ENCODE measurements at regions not wholly inside any gene's neighbourhood (a gene's known extent, or its start where the extent isn't known, plus 50 kb on each side); places are given as distances from the start of the nearest gene placed in this dataset.
"Not testable (repeated sequence)": the region's sequence is repeated elsewhere in the genome, so short reads cannot be mapped to it uniquely, and the experiment has no call there.

DNA sequence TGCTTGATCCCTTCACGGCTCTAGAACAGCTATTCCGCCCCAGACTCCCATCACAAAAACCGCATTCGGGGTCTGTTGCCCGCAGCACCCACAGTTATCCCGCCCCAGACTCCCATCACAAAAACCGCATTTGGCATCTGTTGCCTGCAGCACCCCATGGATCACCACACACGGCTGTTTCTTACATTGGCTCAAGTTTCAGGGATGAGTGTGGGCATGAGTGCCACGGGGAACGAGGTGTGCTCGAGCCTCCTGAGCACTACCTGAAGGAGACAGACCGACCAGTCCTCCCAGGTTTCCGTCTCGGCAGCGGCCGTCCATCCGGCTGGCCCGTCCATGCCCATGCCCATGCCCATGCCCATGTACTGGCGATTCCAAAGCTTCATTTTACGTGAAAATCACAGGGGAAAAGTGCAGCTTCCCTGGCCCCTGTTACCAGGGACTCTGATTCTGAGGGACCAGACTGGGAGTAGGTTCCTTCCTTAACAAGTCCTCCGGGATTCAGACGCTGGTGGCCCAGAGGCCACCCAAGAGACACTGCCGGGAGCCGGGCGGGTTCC lies 66.4 kb upstream of the INSIG1 start:
- Histone ChIP-seq H3K36me3 (ENCODE audit: control insufficient read depth in 2 of 2, insufficient read depth in 2 of 2, low read length in 2 of 2) (no peaks in the 10 kb centered on the region), H3K27ac (ENCODE audit: low read length) (no peak overlapping the region), H3K27me3 (ENCODE audit: control insufficient read depth in 1 of 2, insufficient read depth in 2 of 2, low read length in 2 of 2) (no peaks in the 10 kb centered on the region), H3K4me1 (ENCODE audit: control insufficient read depth, insufficient read depth, low read length) (no peaks in the 10 kb centered on the region), H3K9ac (ENCODE audit: low read length in 2 of 2) (no peak overlapping the region), H3K4me3 (ENCODE audit: low read length in 2 of 2) (no peak overlapping the region), H3K9me3 (ENCODE audit: control insufficient read depth in 2 of 2, low read length in 2 of 2) (no peaks in the 10 kb centered on the region)

DNA sequence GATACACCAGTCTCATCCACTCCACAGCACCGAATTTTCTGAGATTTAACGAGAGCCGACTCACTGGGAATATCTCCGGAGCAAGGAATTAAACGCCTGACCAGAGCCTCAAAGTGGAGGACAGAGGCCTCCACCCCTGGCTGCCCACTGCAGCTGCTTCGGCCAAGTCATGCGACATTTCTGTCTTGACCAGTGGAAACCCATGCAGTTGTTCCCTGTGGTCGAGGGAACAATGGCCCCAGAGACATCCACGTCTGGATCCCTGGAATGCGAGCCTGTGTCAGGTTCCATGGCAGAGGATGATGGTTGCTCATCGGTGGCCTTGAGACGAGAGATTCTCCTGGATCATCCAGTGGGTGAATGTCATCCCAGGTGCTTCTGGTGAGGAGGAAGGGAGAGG lies 65.7 kb upstream of the INSIG1 start:
- H3K27ac ChIP-seq (ENCODE audit: low read length): no peak overlapping the region

DNA sequence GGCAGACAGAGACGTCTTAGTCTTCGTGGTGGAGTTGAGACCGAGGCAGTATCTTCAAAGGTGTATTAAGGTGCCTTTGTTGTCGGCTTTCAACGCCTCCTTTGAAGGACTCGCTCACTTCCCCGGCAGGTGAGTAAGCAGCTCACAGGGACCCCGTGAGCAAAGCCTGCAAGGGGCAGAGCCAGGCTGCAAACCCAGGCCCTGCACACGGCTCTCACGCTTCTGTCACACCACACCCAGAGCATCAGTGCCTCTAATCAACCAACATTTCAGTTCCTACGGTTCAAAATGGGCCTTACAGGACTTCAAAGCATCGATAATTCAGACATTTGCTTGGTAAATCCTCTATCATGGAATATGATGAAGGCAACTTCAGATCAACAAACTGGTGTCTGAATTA lies 64.8 kb upstream of the INSIG1 start:
- Histone ChIP-seq H3K9me3 (ENCODE audit: control insufficient read depth in 2 of 2, low read length in 2 of 2) (no peaks in the 10 kb centered on the region), H3K4me1 (ENCODE audit: control insufficient read depth, insufficient read depth, low read length) (no peaks in the 10 kb centered on the region), H3K27me3 (ENCODE audit: control insufficient read depth in 1 of 2, insufficient read depth in 2 of 2, low read length in 2 of 2) (no peaks in the 10 kb centered on the region), H3K4me3 (ENCODE audit: low read length in 2 of 2) (no peak overlapping the region), H3K36me3 (ENCODE audit: control insufficient read depth in 2 of 2, insufficient read depth in 2 of 2, low read length in 2 of 2) (no peaks in the 10 kb centered on the region), H3K27ac (ENCODE audit: low read length) (no peak overlapping the region), H3K9ac (ENCODE audit: low read length in 2 of 2) (no peak overlapping the region)

More for the DNA sequence above, 65.7 kb upstream of the INSIG1 start:
- H3K4me3 ChIP-seq (ENCODE audit: low read length in 2 of 2): no peak overlapping the region
- no peaks in the 10 kb centered on the region for H3K9me3 ChIP-seq (ENCODE audit: control insufficient read depth in 2 of 2, low read length in 2 of 2)
- no peak overlapping the region for H3K9ac ChIP-seq (ENCODE audit: low read length in 2 of 2)
- no peaks in the 10 kb centered on the region for H3K36me3 ChIP-seq (ENCODE audit: control insufficient read depth in 2 of 2, insufficient read depth in 2 of 2, low read length in 2 of 2)
- no peaks in the 10 kb centered on the region for H3K27me3 ChIP-seq (ENCODE audit: control insufficient read depth in 1 of 2, insufficient read depth in 2 of 2, low read length in 2 of 2)
- H3K4me1 ChIP-seq (ENCODE audit: control insufficient read depth, insufficient read depth, low read length): no peaks in the 10 kb centered on the region

DNA sequence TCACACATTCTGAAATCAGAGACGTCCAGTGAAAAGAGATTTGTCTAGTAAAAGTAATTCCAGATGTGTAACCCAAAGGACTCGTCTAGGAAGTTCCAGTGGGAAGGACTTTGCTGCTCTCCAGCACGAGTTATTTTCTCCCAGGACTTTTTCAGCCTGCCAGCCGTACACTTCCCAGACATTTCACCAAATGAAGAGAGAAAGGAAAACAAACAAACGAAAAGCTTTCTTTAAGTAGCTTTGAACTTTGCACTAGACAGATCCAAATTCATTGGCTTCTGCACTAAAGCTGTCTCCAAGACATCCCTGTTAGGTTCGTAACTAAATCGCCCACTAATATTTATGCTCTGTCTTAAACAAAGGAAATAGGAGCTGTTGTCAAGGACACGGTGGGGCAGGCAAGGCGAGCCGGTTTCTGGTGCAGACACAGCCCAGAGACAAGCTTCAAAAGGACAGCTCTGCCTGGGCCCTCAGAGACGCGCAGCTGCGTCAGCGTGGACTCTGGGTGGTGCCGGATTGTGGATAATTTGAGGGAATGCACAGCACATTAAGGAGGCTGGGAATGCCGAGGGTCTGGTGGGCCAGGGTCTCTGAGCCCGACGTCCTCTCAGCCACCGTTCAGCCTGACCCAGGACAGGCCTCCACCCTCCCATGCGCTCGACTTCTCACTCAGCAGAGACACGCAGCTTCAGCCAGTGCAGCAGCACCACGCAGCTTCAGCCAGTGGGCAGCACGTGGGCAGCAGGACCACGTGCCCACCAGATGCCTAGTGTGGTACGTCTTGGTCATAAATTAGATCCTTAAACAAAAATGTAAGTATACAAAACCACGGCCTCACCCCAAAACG lies 64.1 kb upstream of the INSIG1 start:
- no peak overlapping the region for H3K9ac ChIP-seq (ENCODE audit: low read length in 2 of 2)
- H3K36me3 ChIP-seq (ENCODE audit: control insufficient read depth in 2 of 2, insufficient read depth in 2 of 2, low read length in 2 of 2): no peaks in the 10 kb centered on the region
- no peaks in the 10 kb centered on the region for H3K9me3 ChIP-seq (ENCODE audit: control insufficient read depth in 2 of 2, low read length in 2 of 2)
- no peaks in the 10 kb centered on the region for H3K27me3 ChIP-seq (ENCODE audit: control insufficient read depth in 1 of 2, insufficient read depth in 2 of 2, low read length in 2 of 2)
- no peak overlapping the region for H3K27ac ChIP-seq (ENCODE audit: low read length)
- H3K4me3 ChIP-seq (ENCODE audit: low read length in 2 of 2): no peak overlapping the region
- no peaks in the 10 kb centered on the region for H3K4me1 ChIP-seq (ENCODE audit: control insufficient read depth, insufficient read depth, low read length)

DNA sequence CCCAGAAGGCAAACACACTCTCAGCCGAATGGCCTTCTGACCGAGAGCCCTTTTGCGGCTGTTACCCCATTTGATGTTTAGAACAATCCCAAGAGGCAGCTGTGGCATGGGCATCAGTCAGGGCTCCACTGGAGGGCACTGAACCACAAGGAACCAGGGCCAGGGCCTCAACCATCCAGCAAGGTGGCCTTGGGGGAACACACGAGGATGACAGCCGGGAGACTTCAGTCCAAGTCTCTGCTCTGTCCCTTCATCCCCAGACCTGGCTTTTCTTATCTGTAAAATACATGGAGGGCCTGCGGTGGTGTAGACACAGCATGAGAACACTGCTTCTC lies 63.6 kb upstream of the INSIG1 start:
- no peaks in the 10 kb centered on the region for H3K27me3 ChIP-seq (ENCODE audit: control insufficient read depth in 1 of 2, insufficient read depth in 2 of 2, low read length in 2 of 2)
- no peaks in the 10 kb centered on the region for H3K4me1 ChIP-seq (ENCODE audit: control insufficient read depth, insufficient read depth, low read length)
- no peaks in the 10 kb centered on the region for H3K9me3 ChIP-seq (ENCODE audit: control insufficient read depth in 2 of 2, low read length in 2 of 2)
- H3K9ac ChIP-seq (ENCODE audit: low read length in 2 of 2): no peak overlapping the region
- H3K36me3 ChIP-seq (ENCODE audit: control insufficient read depth in 2 of 2, insufficient read depth in 2 of 2, low read length in 2 of 2): no peaks in the 10 kb centered on the region
- no peak overlapping the region for H3K4me3 ChIP-seq (ENCODE audit: low read length in 2 of 2)
- H3K27ac ChIP-seq (ENCODE audit: low read length): no peak overlapping the region

DNA sequence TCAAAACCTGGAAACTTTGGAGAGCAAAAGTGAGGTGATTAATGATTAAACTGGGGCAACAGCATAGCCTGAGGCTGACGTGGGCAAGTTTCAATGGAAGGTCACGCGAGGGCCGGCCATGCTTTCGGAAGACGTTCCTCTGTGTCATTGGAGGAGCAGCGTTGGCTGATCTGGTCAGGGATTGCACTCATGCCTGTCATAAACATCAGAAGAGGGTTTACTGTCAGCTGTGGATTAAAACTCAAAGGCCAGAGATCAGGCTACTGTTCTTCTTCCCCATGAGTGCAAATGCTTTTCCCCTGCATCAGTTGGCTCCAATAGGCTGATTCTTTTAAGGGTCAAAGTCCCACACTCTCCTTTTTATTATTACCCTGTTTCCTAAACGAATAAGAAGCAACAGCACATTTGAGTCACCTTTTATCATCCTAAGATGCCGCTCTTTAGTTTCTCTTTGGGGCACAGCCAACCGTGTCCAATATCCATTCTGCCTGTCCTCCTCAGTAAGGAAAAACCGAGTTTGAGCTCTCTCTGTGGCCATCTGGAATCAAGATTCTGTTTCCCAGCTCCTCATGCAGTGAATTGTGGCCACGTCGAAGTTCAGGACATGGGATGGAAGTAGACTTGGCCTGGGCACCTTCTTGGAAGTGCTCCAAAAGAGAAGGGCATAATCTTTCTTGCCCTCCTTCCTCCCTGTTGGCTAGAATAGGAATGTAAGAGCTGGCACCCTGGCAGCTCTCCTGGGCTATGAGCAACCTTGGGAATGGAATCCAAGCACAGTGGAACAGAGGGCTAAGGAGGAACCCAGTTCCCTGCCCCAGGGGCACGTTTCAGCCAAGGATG lies 62.5 kb upstream of the INSIG1 start:
- H3K9ac ChIP-seq (ENCODE audit: low read length in 2 of 2): no peak overlapping the region
- no peak overlapping the region for H3K4me3 ChIP-seq (ENCODE audit: low read length in 2 of 2)
- no peaks in the 10 kb centered on the region for H3K9me3 ChIP-seq (ENCODE audit: control insufficient read depth in 2 of 2, low read length in 2 of 2)
- no peak overlapping the region for H3K27ac ChIP-seq (ENCODE audit: low read length)
- H3K27me3 ChIP-seq (ENCODE audit: control insufficient read depth in 1 of 2, insufficient read depth in 2 of 2, low read length in 2 of 2): no peaks in the 10 kb centered on the region
- H3K4me1 ChIP-seq (ENCODE audit: control insufficient read depth, insufficient read depth, low read length): no peaks in the 10 kb centered on the region
- H3K36me3 ChIP-seq (ENCODE audit: control insufficient read depth in 2 of 2, insufficient read depth in 2 of 2, low read length in 2 of 2): no peaks in the 10 kb centered on the region

DNA sequence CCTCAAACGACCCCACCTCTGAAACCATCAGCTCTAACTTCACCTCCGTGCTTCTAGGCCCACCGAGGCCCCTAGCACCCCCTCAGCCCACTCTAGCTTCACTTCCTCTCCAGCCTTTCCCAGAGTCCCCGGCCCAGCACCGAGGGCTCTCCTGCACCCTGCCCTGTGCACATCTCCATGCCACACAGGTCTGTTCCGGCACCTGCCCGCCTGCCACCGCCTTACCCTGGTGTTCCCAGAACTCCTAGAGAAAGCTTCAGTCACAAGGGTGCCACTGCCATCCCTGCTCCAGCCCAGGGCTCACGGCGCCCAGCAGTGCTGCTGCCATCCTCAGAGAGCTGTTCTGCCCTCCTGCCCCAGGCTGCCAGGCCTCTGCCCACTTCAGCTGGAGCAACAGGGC lies 61.3 kb upstream of the INSIG1 start:
- Histone ChIP-seq H3K27ac (ENCODE audit: low read length) (no peak overlapping the region), H3K27me3 (ENCODE audit: control insufficient read depth in 1 of 2, insufficient read depth in 2 of 2, low read length in 2 of 2) (no peaks in the 10 kb centered on the region), H3K9me3 (ENCODE audit: control insufficient read depth in 2 of 2, low read length in 2 of 2) (no peaks in the 10 kb centered on the region)

DNA sequence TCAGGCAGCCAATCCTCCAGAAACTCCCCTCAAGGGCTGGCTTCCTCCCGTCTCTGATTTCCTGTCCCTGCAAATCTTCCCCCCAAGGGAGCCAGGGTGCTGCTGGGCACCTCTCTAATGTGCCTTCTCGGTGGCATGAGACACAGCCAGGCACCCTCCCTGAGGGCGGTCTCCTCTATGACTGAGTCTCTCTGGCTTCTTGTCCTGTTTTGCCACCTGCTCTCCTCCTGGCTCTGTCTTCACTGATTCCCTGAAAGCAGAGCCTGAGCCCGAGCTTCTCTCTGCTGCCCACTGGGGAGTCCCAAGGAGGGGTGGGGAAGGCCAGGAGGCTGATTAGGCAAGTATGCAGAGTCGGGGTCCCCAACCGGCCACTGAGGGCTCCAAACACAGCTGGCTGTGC lies 60.4 kb upstream of the INSIG1 start:
- Histone ChIP-seq H3K27ac (ENCODE audit: low read length) (no peak overlapping the region), H3K4me1 (ENCODE audit: control insufficient read depth, insufficient read depth, low read length) (no peaks in the 10 kb centered on the region), H3K9ac (ENCODE audit: low read length in 2 of 2) (no peak overlapping the region), H3K36me3 (ENCODE audit: control insufficient read depth in 2 of 2, insufficient read depth in 2 of 2, low read length in 2 of 2) (no peaks in the 10 kb centered on the region), H3K9me3 (ENCODE audit: control insufficient read depth in 2 of 2, low read length in 2 of 2) (no peaks in the 10 kb centered on the region), H3K27me3 (ENCODE audit: control insufficient read depth in 1 of 2, insufficient read depth in 2 of 2, low read length in 2 of 2) (no peaks in the 10 kb centered on the region), H3K4me3 (ENCODE audit: low read length in 2 of 2) (no peak overlapping the region)

More for the DNA sequence above, 61.3 kb upstream of the INSIG1 start:
- no peak overlapping the region for H3K9ac ChIP-seq (ENCODE audit: low read length in 2 of 2)
- no peak overlapping the region for H3K4me3 ChIP-seq (ENCODE audit: low read length in 2 of 2)
- no peaks in the 10 kb centered on the region for H3K36me3 ChIP-seq (ENCODE audit: control insufficient read depth in 2 of 2, insufficient read depth in 2 of 2, low read length in 2 of 2)
- H3K4me1 ChIP-seq (ENCODE audit: control insufficient read depth, insufficient read depth, low read length): no peaks in the 10 kb centered on the region

DNA sequence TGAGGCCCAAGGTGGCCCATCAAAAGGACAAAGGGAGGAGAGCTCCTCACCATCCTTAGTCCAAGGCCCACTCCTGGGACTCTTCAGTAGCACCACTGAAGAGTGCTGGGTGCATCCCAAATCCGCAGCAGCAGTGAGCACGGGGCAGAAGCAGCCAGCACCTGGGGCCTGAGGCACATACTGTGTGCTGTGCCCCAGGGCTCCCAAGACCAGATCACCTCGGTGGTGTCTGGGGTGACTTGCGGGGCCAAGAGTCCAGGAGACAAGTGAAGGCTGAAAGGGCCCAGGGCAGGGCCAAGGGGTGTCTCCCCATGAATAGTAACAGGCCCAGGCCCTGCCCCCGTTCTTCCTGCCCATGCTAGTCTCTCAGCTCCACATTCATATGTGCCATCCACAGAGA lies 59.9 kb upstream of the INSIG1 start:
- no peak overlapping the region for H3K9ac ChIP-seq (ENCODE audit: low read length in 2 of 2)
- H3K36me3 ChIP-seq (ENCODE audit: control insufficient read depth in 2 of 2, insufficient read depth in 2 of 2, low read length in 2 of 2): no peaks in the 10 kb centered on the region
- no peak overlapping the region for H3K4me3 ChIP-seq (ENCODE audit: low read length in 2 of 2)
- H3K27me3 ChIP-seq (ENCODE audit: control insufficient read depth in 1 of 2, insufficient read depth in 2 of 2, low read length in 2 of 2): no peaks in the 10 kb centered on the region
- H3K27ac ChIP-seq (ENCODE audit: low read length): no peak overlapping the region
- H3K4me1 ChIP-seq (ENCODE audit: control insufficient read depth, insufficient read depth, low read length): no peaks in the 10 kb centered on the region
- no peaks in the 10 kb centered on the region for H3K9me3 ChIP-seq (ENCODE audit: control insufficient read depth in 2 of 2, low read length in 2 of 2)

DNA sequence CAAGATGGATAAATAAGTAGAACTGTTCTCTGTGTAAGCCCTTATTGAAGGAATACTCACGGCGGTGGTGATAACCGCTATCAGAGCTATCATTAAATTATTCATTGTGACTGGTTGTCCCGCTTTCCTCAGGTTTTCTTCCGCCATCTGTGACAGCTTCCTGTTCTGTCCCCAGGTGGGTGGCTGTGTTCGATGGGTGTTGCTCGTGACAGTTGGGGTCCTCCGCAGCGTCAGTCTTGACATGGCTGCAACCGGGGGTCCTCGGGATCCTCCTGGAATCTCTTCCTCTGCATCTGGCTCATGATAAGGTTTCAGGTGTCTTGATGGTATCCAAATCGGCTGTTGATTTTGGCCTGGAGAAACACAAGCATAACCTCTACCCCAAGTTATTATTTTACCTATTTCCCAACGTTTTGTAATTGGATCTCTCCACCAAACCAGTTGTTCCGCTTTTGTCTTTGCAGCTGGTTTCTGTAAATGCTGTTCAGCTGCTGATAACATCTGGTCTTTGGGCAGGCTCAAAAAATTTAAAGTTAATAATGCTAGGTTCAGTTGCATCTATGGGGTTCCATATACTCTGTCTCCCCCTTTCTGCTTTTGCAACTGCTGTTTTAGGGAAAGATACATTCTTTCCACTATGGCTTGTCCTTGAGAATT lies 58.1 kb upstream of the INSIG1 start:
- not testable (repeated sequence) for H3K4me1 ChIP-seq (ENCODE audit: control insufficient read depth, insufficient read depth, low read length); H3K36me3 ChIP-seq (ENCODE audit: control insufficient read depth in 2 of 2, insufficient read depth in 2 of 2, low read length in 2 of 2); H3K9me3 ChIP-seq (ENCODE audit: control insufficient read depth in 2 of 2, low read length in 2 of 2); H3K27me3 ChIP-seq (ENCODE audit: control insufficient read depth in 1 of 2, insufficient read depth in 2 of 2, low read length in 2 of 2); H3K9ac ChIP-seq (ENCODE audit: low read length in 2 of 2); H3K4me3 ChIP-seq (ENCODE audit: low read length in 2 of 2); H3K27ac ChIP-seq (ENCODE audit: low read length)

Measured in stomach smooth muscle (tissue), 2 donors.